Esophagus mucosa (tissue), 1 donor: ENCODE measurements at regions not wholly inside any gene's neighbourhood (a gene's known extent, or its start where the extent isn't known, plus 50 kb on each side); places are given as distances from the start of the nearest gene placed in this dataset.
"Not testable (repeated sequence)": the region's sequence is repeated elsewhere in the genome, so short reads cannot be mapped to it uniquely, and the experiment has no call there.

ENCODE experiments used
- ATAC-seq: fragments of 200-7000 bp; cut with Tn5 transposase; one replicate; pipeline ENCODE4 v1.9.1; 2020
- donor health status: DM: yes; HTN: yes; CAD: no.

DNA sequence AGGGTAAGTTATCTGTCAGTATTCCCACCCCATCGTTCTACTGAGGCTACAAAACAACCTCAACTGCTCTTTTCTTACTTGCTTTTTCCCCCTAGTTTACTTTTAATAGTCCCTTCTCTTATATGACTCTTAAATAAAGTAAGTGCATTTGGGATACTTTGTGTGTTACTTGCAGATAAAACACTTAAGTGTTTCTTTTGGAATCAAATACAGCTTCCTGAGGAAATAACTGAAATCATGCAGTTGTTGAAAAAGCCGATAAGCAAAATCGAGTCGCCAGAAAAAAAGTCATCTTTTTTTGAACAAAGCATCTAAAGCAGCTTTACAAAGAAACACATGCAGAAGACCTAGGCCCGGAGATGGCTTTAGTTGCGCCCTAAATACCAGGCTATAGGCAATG lies 53.5 kb upstream of the EPB41L4A start:
- no peak for ATAC-seq

GRCh38 chr5:112473989-112474388 lies 54.9 kb upstream of the EPB41L4A start:
- no peak for ATAC-seq

GRCh38 chr5:112475747-112476365 lies 56.8 kb upstream of the EPB41L4A start:
- no peak for ATAC-seq

DNA sequence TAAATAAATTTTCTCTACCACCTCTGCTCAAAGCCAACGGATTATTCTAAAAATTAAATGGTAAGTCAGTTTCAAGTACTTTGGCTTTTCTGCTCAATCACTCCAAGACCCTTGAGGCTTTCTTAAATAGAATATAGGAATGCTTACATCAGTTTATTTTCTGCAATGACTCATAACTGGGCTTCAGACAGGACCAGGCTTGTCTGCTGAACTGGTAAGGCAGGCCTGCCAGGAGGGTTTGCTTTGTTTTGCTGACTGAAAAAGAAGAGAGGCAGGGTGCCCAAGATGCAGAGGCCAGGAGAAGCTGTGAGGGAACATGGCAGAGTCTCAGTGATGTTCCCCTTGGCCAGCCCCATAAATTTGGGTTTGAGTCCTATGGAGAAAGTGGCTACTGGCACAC lies 60.3 kb upstream of the EPB41L4A start:
- ATAC-seq, result peak; percentile 94

- peak; percentile 71 for ATAC-seq
Measured at GRCh38 chr5:112480501-112480900, 61.4 kb upstream of the EPB41L4A start.

DNA sequence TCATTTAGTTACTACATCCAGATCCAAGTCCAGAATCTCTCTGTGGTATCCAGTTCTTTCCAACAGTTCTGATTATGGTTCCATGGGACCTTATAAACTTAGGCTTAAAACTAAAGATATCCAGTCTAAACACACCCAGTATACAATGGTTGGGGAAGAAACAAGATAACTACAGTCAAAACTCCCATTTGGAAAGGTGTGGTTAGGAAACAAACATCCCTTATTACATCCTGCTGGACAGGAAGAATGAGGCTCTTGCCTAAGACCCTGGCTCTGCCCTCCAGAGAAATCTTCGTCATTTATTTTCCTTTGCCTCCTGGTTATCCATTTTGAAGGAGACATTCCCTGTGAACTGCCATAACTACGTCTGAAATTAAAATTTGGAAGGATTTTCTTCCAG lies 64.6 kb upstream of the EPB41L4A start:
- no peak for ATAC-seq

- no peak for ATAC-seq
Measured at GRCh38 chr5:112485934-112486355, 66.9 kb upstream of the EPB41L4A start.

GRCh38 chr5:112491257-112491656 lies 72.2 kb upstream of the EPB41L4A start:
- peak; percentile 53 for ATAC-seq

DNA sequence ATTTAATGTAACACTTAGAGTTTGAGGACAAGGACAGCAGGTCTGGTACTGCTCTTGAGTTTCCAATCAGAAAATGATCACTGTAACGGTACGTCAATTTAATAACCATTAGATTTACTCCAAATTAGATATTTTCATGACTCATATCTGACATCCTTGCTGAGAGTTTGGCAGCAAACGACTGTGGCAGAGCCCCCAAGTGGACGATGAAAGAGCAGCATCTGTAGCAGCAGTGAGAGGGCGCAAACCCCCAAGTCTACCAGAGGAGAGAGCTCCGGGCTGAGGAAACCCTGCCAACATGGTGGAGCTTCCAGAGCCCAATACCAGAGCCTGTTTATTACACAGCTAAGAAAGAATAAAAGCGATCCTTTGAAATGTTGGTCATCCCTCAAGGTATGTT lies 73.2 kb upstream of the EPB41L4A start:
- peak; percentile 94 for ATAC-seq

DNA sequence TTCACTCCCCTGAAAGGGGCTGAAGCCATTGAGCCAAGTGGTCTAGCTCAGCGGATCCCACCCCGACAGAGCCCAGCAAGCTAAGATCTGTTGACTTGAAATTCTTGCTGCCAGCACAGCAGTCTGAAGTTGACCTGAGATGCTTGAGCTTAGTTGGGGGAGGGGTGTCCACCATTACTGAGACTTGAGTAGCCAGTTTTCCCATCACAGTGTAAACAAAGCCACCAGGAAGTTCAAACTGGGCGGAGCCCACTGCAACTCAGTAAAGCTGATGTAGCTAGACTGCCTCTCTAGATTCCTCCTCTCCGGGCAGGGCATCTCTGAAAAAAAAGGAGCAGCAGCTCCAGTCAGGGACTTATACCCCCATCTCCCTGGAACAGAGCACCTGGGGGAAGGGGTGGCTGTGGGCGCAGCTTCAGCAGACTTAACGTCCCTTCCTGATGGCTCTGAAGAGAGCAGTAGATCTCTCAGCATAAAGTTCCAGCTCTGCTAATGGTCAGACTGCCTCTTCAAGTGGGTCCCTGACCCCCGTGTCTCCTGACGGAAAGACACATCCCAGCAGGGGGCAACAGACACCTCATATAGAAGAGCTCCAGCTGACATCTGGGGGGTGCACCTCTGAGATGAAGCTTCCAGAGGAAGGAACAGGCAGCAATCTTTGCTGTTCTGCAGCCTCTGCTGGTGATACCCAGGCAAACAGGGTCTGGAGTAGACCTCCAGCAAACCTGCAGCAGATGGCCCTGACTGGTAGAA lies 84.8 kb upstream of the EPB41L4A start:
- peak; percentile 60 for ATAC-seq

DNA sequence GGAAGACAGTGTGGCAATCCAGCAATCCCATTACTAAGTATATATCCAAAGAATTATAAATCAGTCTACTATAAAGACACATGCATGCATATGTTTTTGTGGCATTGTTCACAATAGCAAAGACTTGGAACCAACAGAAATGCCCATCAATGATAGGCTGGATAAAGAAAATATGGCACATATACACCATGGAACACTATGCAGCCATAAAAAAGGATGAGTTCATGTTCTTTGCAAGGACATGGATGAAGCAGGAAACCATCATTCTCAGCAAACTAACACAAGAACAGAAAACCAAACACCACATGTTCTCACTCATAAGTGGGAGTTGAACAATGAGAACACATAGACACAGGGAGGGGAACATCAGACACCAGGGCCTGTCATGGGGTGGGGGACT lies 90.0 kb upstream of the EPB41L4A start:
- not testable (repeated sequence) for ATAC-seq

DNA sequence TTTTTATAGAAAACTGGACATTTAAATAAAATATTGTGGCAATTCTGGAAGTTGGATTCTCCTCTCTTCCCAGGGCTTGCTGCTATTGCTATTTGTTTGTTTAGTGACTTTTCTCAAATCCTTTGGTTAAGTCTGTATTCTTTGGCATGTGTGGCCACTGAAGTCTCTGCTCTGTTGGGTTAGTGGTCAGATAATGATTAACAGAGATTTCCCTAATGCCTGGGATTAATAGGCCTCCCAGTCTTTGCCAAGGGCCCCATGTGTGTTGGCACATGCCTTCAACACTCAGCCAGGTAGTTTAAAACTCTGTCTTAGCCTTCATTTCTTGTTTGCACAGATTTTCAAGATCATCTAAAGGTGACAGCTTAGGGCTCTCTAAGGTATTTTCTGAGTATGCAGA lies 92.8 kb upstream of the EPB41L4A start:
- ATAC-seq, result peak; percentile 46

DNA sequence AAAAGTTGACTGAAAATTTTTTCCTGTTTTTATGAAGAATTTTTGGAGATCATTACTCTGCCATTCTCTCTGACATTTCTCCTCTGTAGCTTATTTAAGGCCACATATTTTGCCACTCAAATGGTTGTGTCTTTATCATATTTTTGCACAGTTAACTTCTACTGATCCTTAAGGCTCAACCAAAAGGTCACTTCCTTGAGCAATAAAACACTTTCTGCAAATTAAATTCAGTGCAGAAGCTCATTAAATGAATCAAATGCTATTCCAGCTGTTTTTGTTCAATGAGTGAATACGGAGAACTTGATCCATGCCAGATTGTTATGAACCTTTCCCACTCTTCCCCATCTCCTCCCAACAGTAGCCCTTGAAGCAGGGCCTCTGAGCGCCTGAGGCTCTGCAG lies 93.8 kb upstream of the EPB41L4A start:
- no peak for ATAC-seq

DNA sequence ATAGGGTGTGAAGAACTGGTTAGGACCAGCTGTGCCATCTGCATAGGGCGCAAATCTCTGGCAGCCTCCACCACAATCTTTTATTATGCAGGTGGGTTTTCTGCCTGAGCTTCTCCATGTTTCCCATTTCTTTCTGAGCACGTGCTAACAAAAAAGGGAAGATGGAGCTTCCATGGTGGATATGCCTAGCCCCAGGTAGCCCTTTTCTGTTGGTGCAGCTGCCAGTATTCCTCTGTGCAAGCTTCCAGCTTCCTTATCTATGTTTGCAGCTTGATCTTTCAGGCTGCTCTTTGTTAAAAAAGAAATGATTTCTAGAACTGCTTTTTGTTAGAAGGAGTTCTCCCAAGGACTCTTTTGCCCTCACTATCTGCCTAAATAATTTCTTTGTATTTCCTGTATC lies 95.0 kb upstream of the EPB41L4A start:
- no peak for ATAC-seq

- not testable (repeated sequence) for ATAC-seq
Measured at GRCh38 chr5:112520474-112520873, 101.4 kb upstream of the EPB41L4A start.

DNA sequence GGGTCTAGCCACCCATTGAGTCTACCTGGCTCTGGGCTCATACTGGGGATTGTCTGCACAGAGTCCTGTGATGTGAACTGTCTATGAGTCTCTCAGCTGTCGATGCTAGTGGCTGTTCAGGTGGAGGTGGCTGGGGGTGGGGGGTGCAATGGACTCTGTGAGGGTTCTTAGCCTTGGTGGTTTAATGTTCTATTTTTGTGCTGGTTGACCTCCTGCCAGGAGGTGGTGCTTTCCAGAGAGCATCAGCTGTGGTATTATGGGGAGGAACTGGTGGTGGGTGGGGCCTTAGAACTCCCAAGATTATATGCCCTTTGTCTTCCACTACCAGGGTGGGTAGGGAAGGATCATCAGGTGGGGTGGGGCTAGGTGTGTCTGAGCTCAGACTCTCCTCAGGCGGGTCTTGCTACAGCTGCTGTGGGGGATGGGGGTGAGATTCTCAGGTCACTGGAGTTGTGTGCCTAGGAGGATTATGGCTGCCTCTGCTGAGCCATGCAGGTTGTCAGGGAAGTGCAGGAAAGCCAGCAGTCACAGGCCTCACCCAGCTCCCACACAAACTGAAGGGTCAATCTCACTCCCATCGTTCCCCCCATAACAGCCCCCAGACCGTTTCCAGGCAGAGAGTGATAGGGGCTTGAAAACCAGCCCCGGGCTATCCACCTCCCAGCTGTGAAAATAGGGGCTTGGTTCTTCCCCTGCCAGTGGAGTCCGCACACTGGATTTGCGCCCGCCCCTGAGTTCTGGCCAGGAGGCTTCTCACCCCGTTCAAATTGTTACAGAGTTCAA lies 104.0 kb upstream of the EPB41L4A start:
- ATAC-seq, result peak; percentile 75

GRCh38 chr5:112523674-112524263 lies 104.7 kb upstream of the EPB41L4A start:
- not testable (repeated sequence) for ATAC-seq

GRCh38 chr5:112525217-112525616 lies 106.1 kb upstream of the EPB41L4A start:
- no peak for ATAC-seq

GRCh38 chr5:112528928-112529327 lies 109.9 kb upstream of the EPB41L4A start:
- no peak for ATAC-seq

DNA sequence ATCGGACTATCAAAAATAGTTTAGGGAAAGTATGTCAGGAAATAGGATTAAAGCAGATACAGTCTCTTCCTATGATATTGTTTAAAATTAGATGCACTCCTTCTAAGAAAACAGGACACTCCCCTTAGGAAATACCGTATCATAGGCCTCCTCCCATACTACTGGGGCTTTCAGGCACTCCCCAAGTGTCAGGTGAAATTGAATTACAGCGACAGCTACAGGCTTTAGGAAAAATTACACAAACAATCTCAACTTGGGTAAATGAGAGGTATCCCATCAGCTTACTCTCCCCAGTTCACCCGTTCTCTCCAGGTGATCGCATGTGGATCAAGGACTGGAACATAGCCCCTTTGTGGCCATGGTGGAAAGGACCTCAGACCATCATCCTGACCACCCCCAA lies 110.4 kb upstream of the EPB41L4A start:
- ATAC-seq, result peak; percentile 68

DNA sequence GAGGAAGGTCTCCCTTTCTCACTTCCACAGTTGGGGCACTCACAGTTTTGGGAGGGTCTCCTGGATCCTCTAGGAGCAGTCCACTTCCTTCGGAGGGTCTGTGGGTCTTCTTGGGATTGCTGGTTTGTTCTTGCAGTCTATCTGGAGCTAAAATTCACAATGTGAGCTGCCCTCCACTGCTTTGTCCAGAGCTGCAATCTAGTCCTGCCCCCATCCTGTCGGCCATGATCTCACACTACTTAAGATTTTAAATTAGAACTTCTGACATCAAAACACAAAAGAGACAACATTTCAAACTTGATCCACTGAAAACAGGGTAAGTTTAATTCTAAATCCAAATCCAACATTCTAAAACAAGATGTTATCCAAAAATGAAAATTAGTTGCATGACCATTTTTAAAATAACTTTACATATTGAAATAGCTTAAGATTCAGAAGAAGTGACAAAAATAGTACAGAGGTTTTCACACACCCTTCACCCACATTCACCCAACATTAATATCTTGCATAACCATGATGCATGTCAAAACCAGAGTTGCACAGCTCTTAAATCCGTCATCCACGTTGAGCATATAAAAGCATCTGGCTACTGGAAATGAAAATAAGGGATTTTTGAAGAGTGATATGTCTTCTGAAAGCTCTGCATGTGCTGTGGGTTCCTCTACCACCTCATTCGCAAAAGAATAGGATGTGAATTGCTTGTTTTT lies 113.7 kb upstream of the EPB41L4A start:
- no peak for ATAC-seq

DNA sequence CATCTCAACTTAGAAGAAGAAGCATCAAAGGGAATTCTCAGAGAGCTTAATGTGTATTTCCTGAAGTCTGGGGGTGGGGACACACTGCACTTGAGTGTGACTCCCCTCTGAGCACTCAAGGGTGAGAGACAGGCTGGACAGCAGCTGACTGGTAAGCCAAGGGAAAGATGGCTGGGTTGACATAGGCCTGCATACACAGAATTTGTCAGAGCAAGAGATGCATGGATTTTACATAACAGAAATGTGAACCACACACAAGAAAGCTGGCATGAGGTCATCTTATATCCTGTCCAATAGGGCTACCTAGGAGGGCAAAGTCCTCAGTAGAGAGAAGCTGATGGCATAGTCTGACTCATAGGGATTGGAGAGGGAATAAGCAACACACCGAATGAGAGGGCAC lies 114.3 kb upstream of the EPB41L4A start:
- ATAC-seq, result peak; percentile 64
